Stimulated activated CD8-positive, alpha-beta memory T cell treated with anti-CD3 and anti-CD28 coated beads, Interleukin-4, amount 100 ng/mL, for 48 hours (primary cell): ENCODE measurements at regions not wholly inside any gene's neighbourhood (a gene's known extent, or its start where the extent isn't known, plus 50 kb on each side); places are given as distances from the start of the nearest gene placed in this dataset.
"Not testable (repeated sequence)": the region's sequence is repeated elsewhere in the genome, so short reads cannot be mapped to it uniquely, and the experiment has no call there.

ENCODE experiments used
- DNase-seq: peaks from one replicate; pipeline ENCODE4 v3.0.0-alpha.2; 2020

- no peak for DNase-seq
These were observed 51.2 kb downstream of the OR13H1 start for GRCh38 chrX:131595120-131595519.

- DNase-seq: no peak
These were observed 64.0 kb downstream of the OR13H1 start for GRCh38 chrX:131607792-131608369.

- no peak for DNase-seq
These were observed 65.6 kb downstream of the OR13H1 start for GRCh38 chrX:131609480-131609879.

GRCh38 chrX:131613260-131613659 is 69.4 kb downstream of the OR13H1 start:
- no peak for DNase-seq

- DNase-seq: no peak
These were observed 70.4 kb downstream of the OR13H1 start for GRCh38 chrX:131614241-131614640.

- no peak for DNase-seq
These were observed 73.3 kb downstream of the OR13H1 start for GRCh38 chrX:131617182-131617581.

GRCh38 chrX:131621650-131622049 is 77.8 kb downstream of the OR13H1 start:
- no peak for DNase-seq

GRCh38 chrX:131626681-131627296 is 82.9 kb downstream of the OR13H1 start:
- DNase-seq: no peak

GRCh38 chrX:131630534-131630933 is 86.7 kb downstream of the OR13H1 start:
- DNase-seq: no peak

GRCh38 chrX:131633285-131633917 is 89.5 kb downstream of the OR13H1 start:
- peak; percentile 47 for DNase-seq

- no peak for DNase-seq
These were observed 91.0 kb downstream of the OR13H1 start for GRCh38 chrX:131634900-131635299.

- no peak for DNase-seq
These were observed 102.2 kb downstream of the OR13H1 start for GRCh38 chrX:131646106-131646505.

GRCh38 chrX:131649741-131650140 is 105.9 kb downstream of the OR13H1 start:
- peak; percentile 20 for DNase-seq

GRCh38 chrX:131650637-131651410 is 107.0 kb downstream of the OR13H1 start:
- no peak for DNase-seq

GRCh38 chrX:131663726-131664125 is 119.9 kb downstream of the OR13H1 start:
- not testable (repeated sequence) for DNase-seq

GRCh38 chrX:131671735-131672134 is 127.9 kb downstream of the OR13H1 start:
- no peak for DNase-seq

- DNase-seq: no peak
These were observed 131.8 kb downstream of the OR13H1 start for GRCh38 chrX:131675596-131676194.

- DNase-seq: peak; percentile 59
These were observed 134.1 kb downstream of the OR13H1 start for GRCh38 chrX:131677655-131678628.

- not testable (repeated sequence) for DNase-seq
These were observed 138.9 kb downstream of the OR13H1 start for GRCh38 chrX:131682735-131683134.

- DNase-seq: no peak
These were observed 149.5 kb downstream of the OR13H1 start for GRCh38 chrX:131693359-131693758.

GRCh38 chrX:131696989-131697388 is 153.1 kb downstream of the OR13H1 start:
- not testable (repeated sequence) for DNase-seq

- no peak for DNase-seq
These were observed 159.8 kb downstream of the OR13H1 start for GRCh38 chrX:131703646-131704045.
